GM19468 (cell line): ENCODE measurements at regions not wholly inside any gene's neighbourhood (a gene's known extent, or its start where the extent isn't known, plus 50 kb on each side); places are given as distances from the start of the nearest gene placed in this dataset.
"Not testable (repeated sequence)": the region's sequence is repeated elsewhere in the genome, so short reads cannot be mapped to it uniquely, and the experiment has no call there.

ENCODE experiments used
- ATAC-seq: cut with Tn5 transposase; IDR thresholded peaks from one replicate; pipeline ENCODE4 v1.9.1; 2021; ENCODE audit warnings: mild to moderate bottlenecking, moderate library complexity, moderate number of reproducible peaks; ENCODE audit not compliant: unreplicated experiment; ENCODE audit errors: extremely low read depth

DNA sequence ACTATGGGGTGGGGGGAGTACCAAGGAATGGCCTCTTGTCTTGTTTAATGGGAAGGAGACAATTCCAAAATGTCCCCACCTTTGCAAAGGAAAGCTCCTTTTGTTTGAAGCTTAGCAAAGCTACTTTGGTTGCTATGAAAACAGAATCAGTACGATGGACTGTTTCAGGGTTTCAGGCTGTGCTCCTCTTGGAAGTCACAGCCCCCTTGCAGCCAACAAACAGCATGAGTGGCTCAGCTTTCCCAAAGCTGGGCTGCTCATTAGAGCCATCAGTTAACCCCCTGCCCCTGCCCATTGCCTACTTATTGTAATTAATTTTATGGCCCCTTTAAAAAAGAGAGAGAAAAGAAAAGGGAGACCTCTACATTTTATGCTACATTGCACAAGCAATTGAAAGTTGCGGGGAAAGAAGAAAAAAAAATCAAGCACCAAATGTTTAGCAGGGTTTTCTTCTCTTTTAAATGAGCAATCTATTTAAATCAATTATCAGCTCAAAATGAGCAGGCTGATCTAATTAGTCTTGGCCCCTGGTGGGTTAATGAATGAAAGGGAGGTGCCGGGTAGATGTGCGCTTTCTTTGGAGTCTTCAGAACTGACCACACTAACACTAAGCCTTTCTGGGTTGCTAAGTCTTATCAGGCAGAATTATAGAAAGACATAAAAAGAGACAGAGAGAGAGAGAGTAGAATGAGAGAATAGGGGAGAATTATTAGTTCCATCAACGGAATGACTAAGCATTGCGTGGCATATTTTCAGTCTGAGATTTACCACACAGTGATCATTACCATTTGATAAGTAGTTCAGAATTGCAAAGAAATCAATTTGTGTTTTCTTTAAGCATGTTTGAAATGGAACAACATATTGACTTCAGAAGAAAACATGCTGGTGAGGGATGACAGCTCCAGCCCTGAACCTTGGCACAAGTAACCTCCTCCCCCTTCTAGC, 284.9 kb downstream of the INSIG2 start:
- ATAC-seq, result no peak

DNA sequence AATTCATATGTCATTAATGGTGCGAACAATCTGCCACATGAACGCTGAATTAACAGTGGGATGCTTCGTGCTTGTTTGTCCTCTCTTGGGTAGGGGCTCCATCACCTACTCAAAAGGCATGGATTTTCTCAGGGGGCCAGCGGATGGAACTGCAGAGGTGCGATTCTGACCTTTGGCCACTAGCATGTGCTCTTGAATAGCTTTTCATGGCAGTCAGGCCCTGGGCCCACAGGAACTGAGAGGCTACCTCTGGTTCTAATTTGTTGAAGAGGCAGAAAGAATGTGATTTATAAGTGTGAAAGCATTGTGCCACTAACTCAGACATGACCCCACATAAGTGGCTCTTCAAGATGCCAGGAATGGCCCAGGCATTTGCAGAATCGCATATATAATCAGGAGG, 283.2 kb downstream of the INSIG2 start:
- ATAC-seq, result no peak

DNA sequence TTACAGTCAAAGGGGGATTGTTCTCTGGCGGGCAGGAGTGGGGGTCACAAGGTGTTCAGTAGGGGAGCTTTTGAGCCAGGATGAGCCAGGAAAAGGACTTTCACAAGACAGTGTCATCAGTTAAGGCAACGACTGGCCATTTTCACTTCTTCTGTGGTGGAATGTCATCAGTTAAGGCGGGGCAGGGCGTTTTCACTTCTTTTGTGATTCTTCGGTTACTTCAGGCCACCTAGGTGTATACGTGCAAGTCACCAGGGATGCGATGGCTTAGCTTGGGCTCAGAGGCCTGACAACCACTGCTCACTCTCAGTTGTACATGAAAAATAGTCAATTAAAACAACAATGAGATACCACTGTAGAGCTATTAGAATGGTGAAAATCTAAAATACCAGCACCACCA, 281.2 kb downstream of the INSIG2 start:
- ATAC-seq, result not testable (repeated sequence)

DNA sequence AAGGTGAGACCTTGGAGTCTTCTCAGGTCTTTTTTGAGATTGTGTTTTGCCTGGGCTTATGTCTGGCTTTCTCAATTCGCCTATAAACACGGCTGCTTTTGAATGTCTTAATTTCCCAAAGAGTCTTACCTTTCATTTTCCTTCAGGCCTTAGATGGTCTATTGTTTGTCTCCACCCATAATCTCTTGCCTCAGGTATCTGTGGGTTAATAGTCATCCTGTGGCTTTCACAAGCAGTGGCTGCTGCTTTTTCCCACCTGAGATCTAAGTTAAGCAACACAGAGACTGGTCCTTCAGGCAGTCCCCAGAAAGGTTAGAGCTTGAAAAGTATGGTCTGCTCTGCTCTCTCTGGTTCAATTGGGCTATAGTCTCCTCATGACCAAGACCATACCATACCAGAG, 275.3 kb downstream of the INSIG2 start:
- ATAC-seq, result no peak

DNA sequence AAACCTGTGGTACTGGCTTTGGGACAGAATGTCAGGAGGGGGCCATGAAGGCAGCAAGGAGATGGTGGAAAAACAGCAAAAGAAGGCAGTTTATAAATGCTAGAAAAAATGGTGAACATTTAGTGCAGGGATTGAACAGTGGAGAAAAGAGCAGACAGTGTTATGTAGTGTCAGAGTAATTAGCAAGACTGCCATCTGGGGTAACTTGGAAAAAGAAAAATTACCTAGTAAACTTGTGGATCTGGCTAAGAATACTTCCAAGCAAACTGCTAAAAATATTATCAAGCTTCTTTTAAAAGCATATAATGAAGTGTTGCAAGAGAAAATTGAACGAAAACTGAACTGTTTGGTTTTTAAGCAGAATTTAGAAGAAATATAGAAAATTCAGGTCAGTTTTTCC, 267.8 kb downstream of the INSIG2 start:
- ATAC-seq, result no peak

DNA sequence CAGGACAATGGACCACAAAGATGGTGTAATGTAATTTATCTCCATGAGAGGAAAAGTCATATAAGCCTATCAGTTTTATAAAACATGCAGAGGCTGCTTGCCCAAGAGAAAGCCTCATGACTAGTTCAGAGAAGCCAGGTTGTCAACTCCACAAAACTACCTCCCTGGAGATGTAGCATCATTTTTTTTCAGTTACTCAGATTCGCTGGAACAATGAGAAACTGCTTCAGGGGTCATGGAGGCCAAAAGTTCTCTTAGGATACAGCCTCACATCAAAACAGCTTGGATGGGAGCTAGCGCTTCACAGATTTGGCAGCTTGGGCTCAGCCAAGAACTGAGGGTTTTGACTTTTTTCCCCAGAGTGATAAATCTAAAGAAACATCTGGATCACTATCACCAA, 263.5 kb downstream of the INSIG2 start:
- no peak for ATAC-seq

DNA sequence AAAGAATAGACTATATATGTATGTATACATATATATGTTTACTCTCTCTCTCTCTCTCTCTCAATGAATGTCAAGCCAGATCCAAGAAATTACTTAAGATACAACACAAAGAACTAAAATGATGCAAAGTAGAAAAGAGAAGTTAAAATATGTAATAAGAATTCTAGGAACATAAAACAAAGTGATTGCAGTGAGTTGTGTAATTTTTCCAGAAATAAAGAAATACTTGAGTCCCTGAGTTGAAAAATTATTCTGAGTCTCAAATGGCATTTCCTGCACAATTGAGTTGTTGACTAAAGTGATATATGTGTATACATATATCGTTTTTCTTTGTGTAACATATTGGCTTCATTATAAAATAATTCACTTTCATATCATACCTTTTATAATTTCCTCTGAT, 262.4 kb downstream of the INSIG2 start:
- ATAC-seq, result no peak

DNA sequence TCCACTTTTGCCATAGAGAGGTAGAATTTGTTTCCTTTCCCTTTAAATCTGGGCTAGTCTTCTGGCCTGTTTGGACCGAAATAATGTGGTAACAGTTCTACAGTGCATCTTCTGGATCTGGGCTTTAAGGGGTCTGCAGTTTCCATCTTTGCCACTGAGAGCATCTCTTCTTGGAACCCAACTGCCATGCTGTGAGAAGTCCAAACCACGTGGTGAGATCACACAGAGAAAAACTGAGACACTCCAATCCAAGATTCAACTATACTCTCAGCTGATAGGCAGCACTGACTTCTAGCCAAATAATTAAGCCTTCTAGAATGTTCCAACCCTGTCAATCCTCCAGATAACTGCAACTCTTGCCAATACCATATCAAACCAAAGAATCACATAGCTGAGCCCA, 261.1 kb downstream of the INSIG2 start:
- no peak for ATAC-seq

DNA sequence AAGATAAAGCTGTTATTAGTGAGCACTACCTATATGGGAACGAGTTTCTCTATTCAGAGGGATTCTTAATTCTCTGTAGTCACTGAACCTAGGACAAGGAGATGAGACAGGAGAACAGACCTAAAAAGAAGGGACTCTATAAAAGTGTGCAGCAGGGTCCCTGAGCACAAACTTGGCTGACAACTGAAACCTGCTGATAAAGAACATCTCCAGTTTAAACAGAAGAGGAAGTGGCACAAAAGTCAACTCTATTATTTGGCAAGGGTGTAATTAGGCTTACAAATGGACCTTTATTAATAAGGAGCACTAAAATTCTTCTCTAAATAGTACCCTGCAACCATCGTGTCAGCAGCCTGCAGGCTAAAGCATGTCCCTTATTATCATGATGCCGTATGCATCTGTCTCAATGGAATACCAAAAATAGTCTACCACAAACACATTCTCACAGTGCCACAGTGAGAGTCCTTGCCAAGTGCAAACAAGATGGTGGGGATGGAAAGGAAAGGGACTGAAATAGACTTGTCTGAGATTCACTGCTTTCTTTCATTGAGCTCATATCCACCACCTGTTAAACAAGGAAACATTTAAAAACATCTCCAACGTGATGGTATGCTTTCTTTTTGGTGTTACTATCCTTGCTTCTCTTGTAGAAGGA, 260.2 kb downstream of the INSIG2 start:
- no peak for ATAC-seq

DNA sequence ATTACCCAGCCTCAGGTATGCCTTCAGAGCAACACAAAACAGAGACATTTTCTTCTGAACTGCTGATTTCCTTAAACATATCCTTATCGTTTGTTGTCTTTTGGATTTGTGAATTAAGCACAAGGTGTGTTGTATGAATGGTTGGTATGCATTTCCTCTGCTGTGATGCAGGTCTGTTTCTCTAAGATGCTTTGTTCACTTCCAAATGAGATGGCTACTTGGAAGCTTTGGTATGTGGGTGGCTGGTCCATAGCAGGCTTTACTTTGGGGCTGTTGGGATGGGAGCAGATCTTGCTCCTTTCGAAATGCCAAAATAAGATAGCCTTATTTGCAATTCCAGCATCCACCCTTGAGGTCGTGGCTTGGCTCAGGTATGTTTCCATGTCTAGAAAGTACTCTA, 257.2 kb downstream of the INSIG2 start:
- ATAC-seq, result no peak

DNA sequence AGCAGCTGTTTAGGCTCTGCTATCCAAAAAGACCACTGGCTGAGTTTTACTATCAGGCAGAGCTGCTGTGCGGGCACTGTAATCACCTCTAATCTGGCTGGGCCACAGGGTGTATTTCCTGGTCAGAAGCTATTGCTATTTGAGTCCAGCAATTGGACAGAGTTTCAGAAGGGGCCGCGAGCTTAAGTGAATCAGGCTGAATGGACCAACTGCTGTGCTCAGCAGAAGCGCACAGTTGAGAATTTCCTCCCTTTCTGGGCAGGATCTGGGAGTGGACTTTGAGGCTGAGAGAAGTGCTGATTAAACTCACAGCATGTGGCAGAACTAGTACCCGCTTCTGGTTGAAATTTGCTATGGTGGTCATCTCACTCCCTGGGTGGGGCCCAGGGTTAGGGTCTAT, 251.8 kb downstream of the INSIG2 start:
- no peak for ATAC-seq

DNA sequence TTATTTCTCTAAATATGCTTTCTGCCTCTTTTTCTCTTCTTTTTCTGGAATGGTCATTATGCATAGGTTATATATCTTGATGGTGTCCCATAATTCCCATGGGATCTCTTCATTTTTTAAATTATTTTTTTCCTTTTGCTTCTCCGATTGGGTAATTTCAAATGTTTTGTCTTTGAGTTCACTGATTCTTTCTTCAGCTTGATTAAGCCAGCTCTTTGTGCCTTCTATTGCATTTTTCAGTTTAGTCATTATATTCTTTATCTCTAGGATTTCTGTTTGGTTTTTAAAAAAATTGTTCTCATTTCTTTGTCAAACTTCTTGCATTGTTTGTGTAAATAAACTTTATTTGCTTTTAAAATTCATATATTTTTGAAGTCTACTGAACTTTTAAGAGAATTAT, 251.1 kb downstream of the INSIG2 start:
- ATAC-seq, result no peak

DNA sequence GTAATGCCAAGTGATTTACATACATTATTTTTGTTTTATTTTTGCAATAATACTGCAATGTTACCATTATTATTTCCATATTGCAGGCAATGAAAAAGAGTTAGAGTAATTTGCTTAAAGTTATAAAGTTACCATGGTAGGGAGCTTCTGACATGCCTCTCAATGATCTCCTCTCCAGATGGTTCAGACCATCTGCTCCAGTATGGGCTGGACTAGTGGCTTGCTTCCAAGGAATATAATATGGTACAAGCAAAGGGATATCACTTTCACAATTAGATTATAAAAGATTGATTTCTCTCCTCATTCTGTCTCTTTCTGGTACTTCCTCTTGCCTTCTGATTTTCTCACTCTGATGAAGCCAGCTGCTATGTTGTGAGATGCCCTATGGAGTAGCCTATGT, 245.4 kb downstream of the INSIG2 start:
- ATAC-seq, result no peak

DNA sequence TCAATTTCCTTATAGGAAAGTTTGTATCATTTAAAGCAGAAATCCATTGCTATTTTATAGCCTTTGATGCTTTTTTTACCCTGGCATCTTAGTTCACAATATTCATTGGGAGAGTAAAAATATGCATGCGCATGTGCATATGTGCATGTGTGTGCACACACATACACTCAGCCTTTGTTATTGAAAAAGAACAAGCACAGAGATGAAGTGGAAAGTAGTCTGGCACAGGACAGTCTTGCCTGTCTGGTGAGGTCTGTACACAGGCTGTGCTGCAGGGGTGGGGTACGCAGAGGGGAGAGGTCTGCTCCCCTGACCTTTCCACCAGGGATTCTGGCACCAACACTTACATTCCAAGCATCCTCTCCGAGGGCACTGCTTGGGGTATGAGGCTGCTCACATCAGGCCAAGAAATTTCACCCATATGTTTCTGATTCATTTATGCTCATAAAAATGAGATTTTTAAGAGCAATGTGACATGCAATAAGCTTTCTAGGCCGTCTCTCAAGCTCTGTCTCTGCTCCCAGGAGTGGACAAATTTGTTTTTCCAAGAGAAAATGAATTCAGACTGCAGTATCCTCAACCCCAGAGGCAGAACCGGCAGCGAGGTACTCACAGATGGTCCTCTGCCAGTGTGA, 237.2 kb downstream of the INSIG2 start:
- no peak for ATAC-seq

DNA sequence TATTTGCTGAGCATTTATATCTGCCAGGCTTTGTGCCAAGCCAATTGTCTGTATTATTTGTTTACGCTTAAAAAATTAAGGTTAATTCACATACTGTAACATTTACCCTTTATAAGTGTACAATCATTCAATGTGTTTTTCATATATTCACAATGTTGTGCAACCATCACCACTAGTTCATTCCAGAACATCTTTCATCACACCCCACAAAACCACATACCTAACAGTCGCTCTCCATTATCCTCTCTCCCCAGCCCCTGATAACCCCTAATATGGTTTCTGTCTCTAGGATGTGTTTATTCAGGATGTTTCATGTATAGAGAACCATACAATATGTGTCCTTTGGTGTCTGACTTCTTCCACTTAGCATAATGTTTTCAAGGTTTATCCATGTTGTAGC, 234.1 kb downstream of the INSIG2 start:
- ATAC-seq, result no peak

DNA sequence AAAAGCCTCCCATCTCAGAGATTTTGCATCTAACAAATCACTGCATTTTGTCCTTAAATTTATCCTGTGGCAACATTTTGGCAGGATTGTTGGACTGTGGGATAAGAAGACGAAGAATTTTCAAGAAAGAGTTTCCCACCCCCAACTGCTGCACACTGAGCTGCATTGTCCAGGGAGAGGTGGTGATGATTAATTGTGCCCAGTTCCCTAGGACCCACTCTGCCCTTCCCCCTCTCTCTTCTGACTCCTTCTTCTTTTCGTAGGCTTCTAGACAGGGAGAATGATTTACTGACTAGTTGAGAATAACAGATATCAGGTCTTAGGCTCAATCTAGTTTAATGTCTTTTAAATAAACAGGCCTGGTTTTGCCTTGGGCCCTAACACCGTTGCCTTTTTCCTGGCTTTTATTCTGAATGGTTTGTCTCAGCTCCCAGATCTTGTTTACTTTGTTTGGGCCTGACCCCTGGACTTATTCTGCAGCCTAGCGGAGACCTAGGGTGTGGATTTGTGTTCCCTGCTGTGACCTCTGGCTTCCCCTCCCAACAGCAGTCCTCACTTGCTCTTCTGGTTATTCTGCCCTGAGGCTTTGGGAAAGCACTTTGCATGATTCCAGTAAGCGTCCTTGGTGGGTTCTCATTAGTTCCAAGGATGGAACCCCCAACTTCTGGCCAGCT, 233.3 kb downstream of the INSIG2 start:
- no peak for ATAC-seq

DNA sequence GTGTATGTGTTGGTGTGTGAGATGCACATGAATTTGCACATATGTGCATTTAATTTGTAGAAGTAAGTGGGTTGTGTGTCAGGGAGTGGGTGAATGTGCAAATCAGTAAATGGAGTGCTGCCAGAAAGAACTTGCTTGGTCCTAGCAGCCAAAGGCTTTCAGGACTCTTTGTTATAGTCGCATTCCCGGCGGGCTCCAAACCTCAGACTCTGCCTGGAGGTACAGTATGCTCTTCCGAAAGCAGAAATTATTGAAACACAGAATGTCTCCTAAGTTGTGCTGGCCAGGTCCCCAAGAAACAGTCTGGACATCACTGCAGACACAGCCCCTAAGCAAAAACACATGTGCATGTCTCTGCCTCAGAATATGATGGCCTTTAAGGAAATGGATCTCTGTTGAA, 232.4 kb downstream of the INSIG2 start:
- no peak for ATAC-seq

DNA sequence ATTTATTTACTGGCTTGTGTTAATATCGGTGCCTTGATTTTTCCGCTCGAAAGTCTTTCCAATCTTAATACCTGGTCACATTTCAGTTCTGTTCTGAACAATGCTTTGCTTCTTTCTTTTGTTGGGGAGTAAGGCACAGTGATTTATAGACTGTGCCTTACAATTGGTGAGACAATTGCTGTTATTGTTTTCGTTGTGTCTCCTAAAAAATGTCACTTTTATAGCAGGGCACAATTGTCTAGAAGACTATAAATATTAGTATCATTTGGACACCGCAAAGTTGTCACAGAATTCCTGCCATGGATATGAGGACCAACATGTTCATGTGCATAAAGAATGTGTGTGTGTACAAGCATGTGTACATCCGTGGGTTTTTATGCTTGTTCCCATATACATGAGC, 231.9 kb downstream of the INSIG2 start:
- ATAC-seq, result no peak

DNA sequence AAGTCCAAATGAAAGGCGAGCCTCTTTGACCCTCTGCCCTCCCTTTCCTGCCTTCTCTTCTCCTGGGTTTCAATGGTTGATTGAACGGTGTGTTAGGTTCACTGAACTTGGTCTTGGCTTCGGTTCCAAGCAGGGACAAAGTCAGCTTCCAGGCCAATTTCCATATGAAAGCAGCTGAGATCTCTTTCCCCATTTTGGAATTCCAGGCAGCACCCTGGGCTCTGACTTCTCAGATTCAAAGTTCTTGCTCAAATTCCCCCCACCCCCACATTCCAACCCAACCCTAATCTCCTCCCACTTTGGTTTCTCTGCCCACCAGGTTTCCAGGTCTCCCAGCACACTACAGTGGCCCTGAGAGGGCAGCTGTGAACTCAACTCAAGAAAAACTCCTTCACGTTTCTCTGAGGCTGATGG, 231.0 kb downstream of the INSIG2 start:
- ATAC-seq, result no peak

DNA sequence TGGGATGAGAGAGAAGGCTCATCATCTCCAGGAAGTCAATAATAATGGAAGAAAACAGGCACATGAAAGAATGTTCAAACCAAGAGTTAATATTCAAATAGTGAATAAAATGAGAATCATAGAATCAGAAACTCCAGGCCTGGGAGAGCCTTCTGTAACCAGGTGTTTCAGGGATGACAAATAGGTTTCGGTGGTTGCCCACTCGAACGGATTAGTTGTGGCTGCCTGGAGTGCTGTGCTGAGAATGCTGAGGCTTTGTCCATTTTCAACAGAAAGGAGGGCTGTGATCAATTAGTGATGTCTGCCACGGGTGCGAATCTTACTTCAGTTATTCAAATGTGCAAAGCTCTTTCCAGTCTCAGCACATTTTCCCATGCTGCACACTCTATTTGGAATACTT, 227.3 kb downstream of the INSIG2 start:
- no peak for ATAC-seq
